B cell (primary cell): ENCODE measurements at regions not wholly inside any gene's neighbourhood (a gene's known extent, or its start where the extent isn't known, plus 50 kb on each side); places are given as distances from the start of the nearest gene placed in this dataset.
A peak's percentile ranks its signal among the peaks of the same experiment; 100 is the strongest.

Experiments used
- ATAC-seq: fragments of 200-7000 bp; cut with Tn5 transposase; one replicate; pipeline ENCODE4 v1.10.0; 2021; ENCODE audit warnings: low read depth, mild to moderate bottlenecking, moderate number of reproducible peaks, moderate library complexity
- CTCF ChIA-PET: fragments of 350-600 bp; sonication (Branson Sonifier 250); formaldehyde crosslinking; loops from one replicate; lab custom pipeline; 2021; ENCODE audit warnings: antibody characterized with exemption, inconsistent platforms; lab: Charles Lee
- POLR2A ChIA-PET: fragments of 350-600 bp; sonication (Branson Sonifier 250); formaldehyde crosslinking; loops from one replicate; lab custom pipeline; 2021; ENCODE audit warnings: antibody characterized with exemption; lab: Charles Lee
- DNase-seq: peaks from one replicate; pipeline ENCODE4 v3.0.0; 2013
- H2AFZ ChIP-seq: 2 replicates; pipeline ENCODE4 v1.6.1; 2012; ENCODE audit warnings: mild to moderate bottlenecking, low read depth, low read length; ENCODE audit not compliant: insufficient read depth, poor library complexity, severe bottlenecking
- H3K27ac ChIP-seq, 2 donors: 1 replicate in 1 of 2; 2 replicates in 1 of 2; pipeline ENCODE4 v1.5.1; 2012 to 2013; ENCODE audit warnings: low read length in 2 of 2, mild to moderate bottlenecking in 2 of 2, moderate library complexity in 1 of 2
- H3K27me3 ChIP-seq, 4 experiments: fragments of 200-600 bp in 1 of 4; sonication (generic) in 1 of 4; replicated peaks in 1 of 4; 1 replicate in 2 of 4; 2 replicates in 2 of 4; pipeline versions ENCODE4 v1.6.1 to v1.7.0; 2013 to 2016; ENCODE audit warnings: low read length in 3 of 4, mild to moderate bottlenecking in 2 of 4, mixed read lengths in 1 of 4, moderate library complexity in 1 of 4; ENCODE audit not compliant: insufficient read depth in 4 of 4, control insufficient read depth in 3 of 4; ENCODE audit errors: control extremely low read depth in 1 of 4
- H3K36me3 ChIP-seq, 2 experiments: replicated peaks in 1 of 2; 1 replicate in 1 of 2; 2 replicates in 1 of 2; pipeline versions ENCODE4 v1.6.1 to v1.7.1; 2013; ENCODE audit warnings: low read length in 1 of 2; ENCODE audit not compliant: insufficient read depth in 2 of 2, control insufficient read depth in 1 of 2; ENCODE audit errors: control extremely low read depth in 1 of 2, extremely low read depth in 1 of 2
- H3K4me1 ChIP-seq, 2 donors: fragments of 200-600 bp in 1 of 2; sonication (generic) in 1 of 2; 1 replicate in 1 of 2; 2 replicates in 1 of 2; pipeline versions ENCODE4 v1.5.1 to v1.6.1; 2013 to 2017; ENCODE audit warnings: low read length in 2 of 2; ENCODE audit not compliant: control insufficient read depth in 2 of 2, insufficient read depth in 2 of 2
- H3K4me2 ChIP-seq: replicated peaks from 2 replicates; pipeline ENCODE3; 2012; ENCODE audit warnings: mild to moderate bottlenecking, low read depth, low read length; ENCODE audit not compliant: poor library complexity, severe bottlenecking
- H3K4me3 ChIP-seq, 5 experiments: fragments of 200-600 bp in 1 of 5; sonication (generic) in 1 of 5; 1 replicate in 3 of 5; 2 replicates in 2 of 5; pipeline versions ENCODE4 v1.5.1 to v1.7.0; 2011 to 2016; ENCODE audit warnings: low read length in 4 of 5, mild to moderate bottlenecking in 4 of 5, low read depth in 2 of 5, control low read depth in 1 of 5, moderate library complexity in 1 of 5; ENCODE audit not compliant: insufficient read depth in 1 of 5; ENCODE audit errors: control extremely low read depth in 1 of 5, extremely low read depth in 1 of 5
- H3K79me2 ChIP-seq: fragments of 200-600 bp; sonication (generic); one replicate; pipeline ENCODE4 v1.6.0; 2016; ENCODE audit warnings: low read length; ENCODE audit not compliant: control insufficient read depth, insufficient read depth
- H3K9ac ChIP-seq: fragments of 200-600 bp; sonication (generic); 2 replicates; pipeline ENCODE4 v1.6.1; 2017; ENCODE audit warnings: mild to moderate bottlenecking, low read length, moderate library complexity
- H3K9me3 ChIP-seq, 3 donors: one replicate each; pipeline versions ENCODE4 v1.6.1 to v1.7.1; 2013; ENCODE audit warnings: low read length in 2 of 3; ENCODE audit not compliant: control insufficient read depth in 2 of 3, insufficient read depth in 1 of 3; ENCODE audit errors: control extremely low read depth in 1 of 3
- H4K20me1 ChIP-seq: 2 replicates; pipeline ENCODE4 v1.6.0; 2012; ENCODE audit warnings: mild to moderate bottlenecking, low read length; ENCODE audit not compliant: insufficient read depth, control insufficient read depth, poor library complexity, severe bottlenecking
- H3K27ac Mint-ChIP-seq: one replicate; pipeline ENCODE4 v1.8.0; 2021; ENCODE audit warnings: mixed read lengths
- H3K27me3 Mint-ChIP-seq: one replicate; pipeline ENCODE4 v1.8.0; 2021; ENCODE audit warnings: mixed read lengths
- H3K4me1 Mint-ChIP-seq: one replicate; pipeline ENCODE4 v1.8.0; 2021; ENCODE audit warnings: mixed read lengths
- H3K4me3 Mint-ChIP-seq: one replicate; pipeline ENCODE4 v1.8.0; 2021; ENCODE audit warnings: mixed read lengths
- H3K9me3 Mint-ChIP-seq: one replicate; pipeline ENCODE4 v1.8.0; 2022; ENCODE audit warnings: mixed read lengths; ENCODE audit not compliant: insufficient read depth
- CTCF ChIP-seq: fragments of 200-600 bp; IDR thresholded peaks from one replicate; pipeline ENCODE4 v1.8.0; 2022; ENCODE audit warnings: antibody characterized with exemption, mild to moderate bottlenecking
- EZH2 ChIP-seq: IDR thresholded peaks from 2 replicates; pipeline ENCODE4 v1.6.1; 2012; ENCODE audit warnings: borderline replicate concordance, low read depth, mild to moderate bottlenecking, moderate library complexity, low read length; ENCODE audit not compliant: insufficient read depth, poor library complexity, severe bottlenecking
- WGBS: methylation state at CpG from one replicate; pipeline ENCODE4 v1.1.5; 2013; ENCODE audit warnings: missing lambda C conversion rate; ENCODE audit not compliant: insufficient coverage; 5-methylcytosine and 5-hydroxymethylcytosine counted together
- intact Hi-C: fragments of 100-400 bp; cut with micrococcal nuclease; formaldehyde crosslinking; loops from one replicate; pipeline ENCODE4 v1.10.0; 2022

- Histone ChIP-seq H3K9me3 (peaks cover 0 to 11% (median 0%) of the 10 kb centered on the region in 3 donors), H3K9ac (no peak overlapping the region), H3K4me2 (no peak overlapping the region), H3K4me3 (no peak overlapping the region), H4K20me1 (no peaks in the 10 kb centered on the region), H3K27me3 (peaks cover 0 to 6% (median 1%) of the 10 kb centered on the region in 4 experiments), H2AFZ (no peak overlapping the region), H3K36me3 (no peaks in the 10 kb centered on the region), H3K79me2 (no peaks in the 10 kb centered on the region), H3K27ac (no peak overlapping the region), H3K4me1 (no peaks in the 10 kb centered on the region)
- no peak for TF ChIP-seq EZH2
- no peak for TF ChIP-seq CTCF
- DNase-seq (no peak), ATAC-seq (no peak)
- no peak overlapping the region for H3K4me3 Mint-ChIP-seq
- intact Hi-C loops, result no loop called here
- no peaks in the 10 kb centered on the region for H3K9me3 Mint-ChIP-seq
- POLR2A ChIA-PET, result no interaction called here
- peaks cover 5% of the 10 kb centered on the region for H3K4me1 Mint-ChIP-seq
- H3K27me3 Mint-ChIP-seq, result peaks cover 3% of the 10 kb centered on the region
- WGBS, result 65% methylated on average over 8 of the region's 8 CpGs
- CTCF ChIA-PET, result no interaction called here
- no peak overlapping the region for H3K27ac Mint-ChIP-seq
Measured at GRCh38 chr6:169967687-169968086, 216.3 kb downstream of the ERMARD start.

- Mint-ChIP-seq H3K27me3 (peaks cover 6% of the 10 kb centered on the region), H3K27ac (no peak overlapping the region), H3K4me1 (peaks cover 5% of the 10 kb centered on the region), H3K9me3 (no peaks in the 10 kb centered on the region), H3K4me3 (no peak overlapping the region)
- Histone ChIP-seq H3K27me3 (peaks cover 0 to 16% (median 1%) of the 10 kb centered on the region in 4 experiments), H3K4me2 (no peak overlapping the region), H3K27ac (no peak overlapping the region), H3K9ac (no peak overlapping the region), H4K20me1 (no peaks in the 10 kb centered on the region), H3K9me3 (peaks cover 0 to 11% (median 0%) of the 10 kb centered on the region in 3 donors), H3K36me3 (no peaks in the 10 kb centered on the region), H3K79me2 (no peaks in the 10 kb centered on the region), H3K4me3 (no peak overlapping the region), H2AFZ (no peak overlapping the region), H3K4me1 (peaks cover 4 to 6% of the 10 kb centered on the region in 2 donors)
- ChIA-PET CTCF (no interaction called here), POLR2A (no interaction called here)
- ATAC-seq (peak; percentile 28), DNase-seq (peak; percentile 22)
- 69% methylated on average over 16 of the region's 20 CpGs for WGBS
- no peak for TF ChIP-seq CTCF
- intact Hi-C loops, result no loop called here
Measured at GRCh38 chr6:169966312-169967181, 215.1 kb downstream of the ERMARD start.
